Endothelial cell of umbilical vein (primary cell): ENCODE measurements at regions not wholly inside any gene's neighbourhood (a gene's known extent, or its start where the extent isn't known, plus 50 kb on each side); places are given as distances from the start of the nearest gene placed in this dataset.

Source experiments
- EZH2 ChIP-seq: IDR thresholded peaks from 2 replicates; pipeline ENCODE4 v1.6.1; 2012; ENCODE audit warnings: borderline replicate concordance, low read depth, mild to moderate bottlenecking, moderate library complexity, low read length, inconsistent platforms; ENCODE audit not compliant: severe bottlenecking
- GATA2 ChIP-seq: IDR thresholded peaks from 2 replicates; pipeline ENCODE4 v1.7.0; 2011; ENCODE audit warnings: low read depth, mild to moderate bottlenecking, moderate library complexity, mixed read lengths, low read length; ENCODE audit not compliant: insufficient read length, insufficient read depth
- JUN ChIP-seq: IDR thresholded peaks from 2 replicates; pipeline ENCODE4 v1.6.1; 2011; ENCODE audit warnings: borderline replicate concordance, low read depth; ENCODE audit not compliant: insufficient read length, insufficient read depth
- POLR2A ChIP-seq: IDR thresholded peaks from 2 replicates; pipeline ENCODE4 v1.6.1; 2012; ENCODE audit warnings: low read depth, mild to moderate bottlenecking, control low read depth, low read length
- POLR2AphosphoS5 ChIP-seq: IDR thresholded peaks from 2 replicates; pipeline ENCODE4 v1.6.1; 2012; ENCODE audit warnings: low read depth, mild to moderate bottlenecking, control low read depth, low read length, moderate library complexity; ENCODE audit not compliant: insufficient read depth
- TF ChIP-seq, protein P1 (sequence below), 2 donors: IDR thresholded peaks; 1 replicate in 1 of 2; 2 replicates in 1 of 2; pipeline ENCODE4 v1.5.1; 2011; ENCODE audit warnings: low read length in 2 of 2, mild to moderate bottlenecking in 2 of 2, moderate library complexity in 2 of 2, control low read depth in 1 of 2, inconsistent platforms in 1 of 2, low read depth in 1 of 2; ENCODE audit not compliant: insufficient read depth in 1 of 2; ENCODE audit errors: extremely low read depth in 1 of 2

DNA sequence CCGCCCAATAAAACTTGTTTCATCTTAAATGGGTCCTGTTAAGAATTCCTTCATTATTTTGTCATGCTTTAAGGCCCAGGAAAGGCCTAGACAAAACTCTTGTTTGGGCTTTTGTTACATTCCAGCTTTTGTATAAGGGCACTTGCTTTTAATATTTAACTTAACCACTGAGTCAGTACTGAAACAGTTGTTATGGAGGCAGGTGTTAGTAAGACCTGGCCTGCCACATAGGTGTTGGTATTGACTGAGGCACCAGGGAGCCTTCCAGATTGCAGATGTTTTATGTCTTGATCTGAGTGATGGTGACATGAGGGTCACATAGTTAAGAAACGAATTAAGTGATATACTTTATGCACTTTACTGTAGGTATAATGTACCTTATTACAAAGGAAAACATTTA is 274.9 kb upstream of the TGFBR2 start:
- TF ChIP-seq, protein P1, sequence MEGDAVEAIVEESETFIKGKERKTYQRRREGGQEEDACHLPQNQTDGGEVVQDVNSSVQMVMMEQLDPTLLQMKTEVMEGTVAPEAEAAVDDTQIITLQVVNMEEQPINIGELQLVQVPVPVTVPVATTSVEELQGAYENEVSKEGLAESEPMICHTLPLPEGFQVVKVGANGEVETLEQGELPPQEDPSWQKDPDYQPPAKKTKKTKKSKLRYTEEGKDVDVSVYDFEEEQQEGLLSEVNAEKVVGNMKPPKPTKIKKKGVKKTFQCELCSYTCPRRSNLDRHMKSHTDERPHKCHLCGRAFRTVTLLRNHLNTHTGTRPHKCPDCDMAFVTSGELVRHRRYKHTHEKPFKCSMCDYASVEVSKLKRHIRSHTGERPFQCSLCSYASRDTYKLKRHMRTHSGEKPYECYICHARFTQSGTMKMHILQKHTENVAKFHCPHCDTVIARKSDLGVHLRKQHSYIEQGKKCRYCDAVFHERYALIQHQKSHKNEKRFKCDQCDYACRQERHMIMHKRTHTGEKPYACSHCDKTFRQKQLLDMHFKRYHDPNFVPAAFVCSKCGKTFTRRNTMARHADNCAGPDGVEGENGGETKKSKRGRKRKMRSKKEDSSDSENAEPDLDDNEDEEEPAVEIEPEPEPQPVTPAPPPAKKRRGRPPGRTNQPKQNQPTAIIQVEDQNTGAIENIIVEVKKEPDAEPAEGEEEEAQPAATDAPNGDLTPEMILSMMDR (IDR thresholded peaks at IDR 0.05; ENCODE audit: extremely low read depth in 1 of 2, insufficient read depth in 1 of 2, low read depth in 1 of 2, low read length in 2 of 2), result no peak
- TF ChIP-seq POLR2A (no peak), POLR2AphosphoS5 (no peak), GATA2 (no peak), EZH2 (no peak), JUN (no peak)
